ENCODE measurements at regions not wholly inside any gene's neighbourhood (a gene's known extent, or its start where the extent isn't known, plus 50 kb on each side); places are given as distances from the start of the nearest gene placed in this dataset.
"Not testable (repeated sequence)": the region's sequence is repeated elsewhere in the genome, so short reads cannot be mapped to it uniquely, and the experiment has no call there.

GRCh38 chr15:62649793-62650420, 392.6 kb upstream of the TPM1 start:
- no peak for DNase-seq

- DNase-seq = no peak
Observed at GRCh38 chr15:62653122-62653521, 389.4 kb upstream of the TPM1 start.

DNA sequence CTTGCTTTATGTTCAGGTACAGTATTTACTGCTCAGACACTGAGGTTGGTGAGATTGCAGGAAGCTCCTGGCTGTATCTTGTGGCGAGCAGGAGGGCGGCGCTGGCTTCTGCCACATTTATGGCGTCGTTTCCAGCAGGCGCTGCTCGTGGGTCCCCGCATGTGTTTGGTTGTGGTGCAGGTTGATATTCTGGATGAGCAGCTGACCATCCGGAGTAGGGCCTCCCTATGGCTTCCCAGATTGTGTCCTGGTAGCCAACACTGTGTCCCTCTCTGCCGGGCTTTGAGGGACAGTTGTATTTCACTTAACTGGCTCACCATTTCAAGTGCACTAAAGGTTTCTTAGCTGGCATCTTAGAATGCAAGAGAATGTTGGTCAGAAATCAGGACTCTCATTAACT, 386.5 kb upstream of the TPM1 start:
- no peak for DNase-seq

- DNase-seq = not testable (repeated sequence)
Observed at GRCh38 chr15:62657501-62657900, 385.0 kb upstream of the TPM1 start.

DNA sequence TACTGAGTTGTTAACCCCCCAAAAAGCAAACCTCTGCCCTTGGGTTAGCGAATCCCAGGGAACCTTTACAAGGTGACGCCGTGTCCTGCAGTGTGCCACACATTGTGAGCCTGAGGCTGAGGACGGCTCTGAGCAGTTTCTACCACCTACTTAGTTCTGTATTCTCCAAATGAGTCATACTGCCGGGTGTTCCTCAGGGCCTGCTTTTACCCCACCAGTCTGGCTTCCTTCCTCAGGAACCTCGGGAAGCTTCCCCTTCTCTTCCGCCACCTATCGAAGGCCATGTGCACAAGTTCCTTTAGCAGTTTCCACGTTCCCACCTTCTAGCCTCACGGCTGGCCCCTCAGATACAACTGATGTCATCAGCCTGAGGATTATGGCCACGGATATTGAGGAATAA, 384.0 kb upstream of the TPM1 start:
- DNase-seq = no peak

- DNase-seq = no peak
Observed at GRCh38 chr15:62663547-62663946, 379.0 kb upstream of the TPM1 start.

DNA sequence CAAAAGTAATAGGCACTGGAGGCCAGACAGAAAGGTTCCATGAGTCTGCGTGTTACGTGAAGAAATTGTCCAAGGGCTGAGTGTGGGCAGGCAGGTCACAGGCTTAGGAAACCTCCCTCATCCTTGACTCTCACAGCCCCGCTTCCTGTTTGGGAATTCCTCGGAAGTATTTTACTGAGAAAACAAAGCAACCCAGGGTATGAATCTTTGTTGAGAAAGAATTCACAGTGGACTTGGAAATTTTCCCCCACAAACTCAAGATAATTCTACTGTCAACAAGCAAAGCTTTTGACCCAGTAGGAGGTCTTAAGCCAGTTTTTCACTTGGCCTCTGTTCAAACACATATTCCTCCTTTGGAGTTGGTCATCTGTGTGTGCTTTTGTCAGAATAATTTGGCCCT, 377.1 kb upstream of the TPM1 start:
- no peak for DNase-seq

DNA sequence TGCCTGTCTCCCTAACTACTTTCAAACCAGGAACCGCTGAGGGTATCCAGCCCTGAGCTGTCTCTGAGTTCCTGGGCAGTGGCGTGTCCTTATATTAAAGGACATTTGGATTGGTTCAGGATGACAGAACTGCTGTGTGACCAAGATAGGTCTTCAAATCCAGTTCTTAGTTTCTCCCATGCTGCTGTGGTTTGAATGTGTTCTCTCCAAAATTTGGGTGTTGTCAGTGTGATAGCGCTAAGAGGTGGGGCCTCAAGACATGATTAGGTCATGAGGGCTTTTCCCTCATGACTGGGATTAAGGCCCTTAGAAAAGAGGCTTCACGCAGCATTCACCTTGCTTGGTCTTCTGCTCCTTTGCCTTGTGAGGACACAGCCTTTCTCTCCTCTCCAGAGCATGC, 376.5 kb upstream of the TPM1 start:
- no peak for DNase-seq

- DNase-seq = no peak
Observed at GRCh38 chr15:62672268-62672667, 370.3 kb upstream of the TPM1 start.

DNA sequence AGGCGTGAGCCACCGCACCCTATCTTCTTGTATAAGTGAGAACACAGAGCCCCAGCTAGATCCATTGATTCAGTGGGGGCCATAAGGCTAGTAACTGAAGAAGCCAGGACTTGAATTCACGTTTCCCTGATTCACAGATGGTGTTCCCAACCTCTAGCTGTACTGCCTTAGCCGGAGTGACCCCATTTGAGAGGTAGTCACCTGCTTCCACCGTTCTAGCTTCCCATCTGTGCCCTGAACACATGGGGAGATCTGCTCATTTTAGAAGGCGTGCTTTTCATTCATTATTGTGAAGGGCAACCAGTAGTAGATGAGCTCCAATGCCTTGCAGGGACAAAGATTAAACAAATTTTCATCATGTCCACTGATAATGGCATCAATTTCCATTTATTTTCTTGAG, 365.7 kb upstream of the TPM1 start:
- no peak for DNase-seq

DNA sequence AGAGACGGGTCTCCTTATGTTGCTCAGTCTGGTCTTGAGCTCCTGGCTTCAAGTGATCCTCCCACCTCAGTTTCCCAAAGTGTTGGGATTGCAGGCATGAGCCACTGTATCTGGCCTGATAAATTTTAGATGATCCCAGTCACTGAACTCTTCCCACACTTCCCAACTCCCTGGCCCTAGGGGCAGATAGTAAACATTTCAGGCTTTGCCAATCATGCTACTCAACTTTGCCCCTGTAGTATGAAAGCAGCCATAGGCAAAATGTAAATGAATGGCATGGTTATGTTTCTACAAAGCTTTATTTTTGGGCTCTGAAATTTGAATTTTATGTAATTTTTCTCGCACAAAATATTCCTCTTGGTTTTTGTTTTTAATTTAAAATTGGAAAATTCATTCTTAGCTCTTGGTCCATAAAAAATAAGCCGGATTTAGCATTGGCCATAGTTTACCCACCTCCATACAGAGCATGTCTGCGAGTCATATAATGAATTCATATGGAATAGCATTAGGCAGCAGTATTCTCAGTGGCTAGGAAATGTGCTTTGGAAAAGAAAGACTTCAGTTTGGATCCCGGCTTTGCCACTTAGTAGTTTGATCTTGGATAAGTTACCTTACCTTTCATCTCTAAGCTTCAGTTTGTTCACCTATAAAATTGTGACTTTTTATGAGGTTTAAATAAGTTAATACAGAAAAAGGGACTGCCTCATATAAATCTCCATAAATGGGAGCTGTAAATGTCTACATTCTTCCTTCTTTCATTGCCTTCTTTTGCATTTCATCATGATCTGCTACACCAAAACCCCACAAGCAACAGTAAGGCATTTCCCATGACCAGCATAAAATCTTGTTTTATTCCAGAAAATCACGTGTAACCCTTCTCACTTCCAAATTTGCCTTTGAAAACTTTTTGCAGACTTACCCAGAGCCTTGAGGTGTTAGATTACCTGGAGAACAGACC, 360.3 kb upstream of the TPM1 start:
- no peak for DNase-seq

DNA sequence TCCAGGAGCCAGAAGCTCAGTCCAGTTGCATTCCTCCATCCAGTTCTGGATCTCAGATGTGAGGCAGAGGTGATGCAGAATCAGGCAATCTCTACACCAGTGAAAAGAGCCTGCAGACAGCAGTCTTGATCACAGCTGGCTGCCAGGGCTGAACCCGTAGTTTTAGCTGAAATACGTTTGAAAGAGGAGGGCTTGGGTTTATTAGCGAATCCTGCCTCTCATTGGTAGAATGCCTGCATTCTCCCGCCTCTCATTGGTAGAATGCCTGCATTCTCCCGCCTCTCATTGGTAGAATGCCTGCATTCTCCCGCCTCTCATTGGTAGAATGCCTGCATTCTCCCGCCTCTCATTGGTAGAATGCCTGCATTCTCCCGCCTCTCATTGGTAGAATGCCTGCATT, 359.4 kb upstream of the TPM1 start:
- DNase-seq = not testable (repeated sequence)

DNA sequence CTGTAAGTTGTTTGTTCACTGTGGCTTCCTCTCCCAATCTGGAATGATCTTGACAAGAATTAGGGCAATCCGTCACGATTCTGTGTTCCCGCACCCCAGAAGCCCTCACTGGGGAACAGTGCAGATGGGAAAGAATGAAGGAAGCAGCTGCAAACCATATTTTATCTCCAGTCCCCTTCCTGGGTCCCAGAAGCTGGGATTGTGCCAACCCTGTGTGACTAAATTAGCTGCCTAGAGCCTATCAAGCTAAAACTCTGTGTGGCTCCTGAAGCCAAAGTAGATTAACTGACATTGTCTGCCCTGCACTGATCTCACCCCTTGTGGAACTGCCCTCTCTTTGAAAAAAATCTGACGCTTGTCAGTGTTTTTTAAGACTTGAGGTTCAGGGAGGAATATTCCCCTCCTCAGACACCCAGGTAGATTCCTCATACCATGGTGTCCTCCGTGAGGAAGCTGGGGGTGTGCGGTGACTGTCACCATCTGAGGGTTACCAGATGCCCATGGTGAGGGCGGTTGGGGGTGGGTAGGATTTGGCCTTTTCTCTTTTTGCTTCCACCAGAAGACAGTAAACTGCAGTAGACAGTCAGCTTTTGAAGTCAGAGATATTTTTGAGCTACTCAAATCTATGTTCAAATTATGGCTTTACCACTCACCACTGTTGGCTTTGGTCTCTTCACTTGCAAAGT, 358.3 kb upstream of the TPM1 start:
- DNase-seq = no peak

- no peak for DNase-seq
Observed at GRCh38 chr15:62691008-62691407, 351.5 kb upstream of the TPM1 start.

DNA sequence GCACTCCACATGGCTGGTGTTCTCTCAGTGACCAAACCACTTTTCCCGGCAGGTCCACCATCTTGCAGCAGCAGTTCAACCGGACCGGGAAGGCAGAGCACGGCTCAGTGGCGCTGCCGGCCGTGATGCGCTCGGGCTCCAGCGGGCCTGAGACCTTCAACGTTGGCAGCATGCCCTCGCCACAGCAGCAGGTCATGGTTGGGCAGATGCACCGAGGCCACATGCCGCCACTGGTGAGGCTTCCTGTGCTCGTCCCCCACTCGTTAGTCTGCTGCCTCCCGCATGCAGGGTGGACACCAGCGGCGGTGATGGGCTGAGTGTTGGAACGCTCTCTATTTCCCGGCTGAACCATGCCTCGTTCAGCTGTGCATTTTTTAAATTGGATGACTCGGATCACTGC, 344.9 kb upstream of the TPM1 start:
- DNase-seq = no peak

GRCh38 chr15:62698646-62699045, 343.9 kb upstream of the TPM1 start:
- DNase-seq = no peak

GRCh38 chr15:62706317-62706716, 336.2 kb upstream of the TPM1 start:
- no peak for DNase-seq

DNA sequence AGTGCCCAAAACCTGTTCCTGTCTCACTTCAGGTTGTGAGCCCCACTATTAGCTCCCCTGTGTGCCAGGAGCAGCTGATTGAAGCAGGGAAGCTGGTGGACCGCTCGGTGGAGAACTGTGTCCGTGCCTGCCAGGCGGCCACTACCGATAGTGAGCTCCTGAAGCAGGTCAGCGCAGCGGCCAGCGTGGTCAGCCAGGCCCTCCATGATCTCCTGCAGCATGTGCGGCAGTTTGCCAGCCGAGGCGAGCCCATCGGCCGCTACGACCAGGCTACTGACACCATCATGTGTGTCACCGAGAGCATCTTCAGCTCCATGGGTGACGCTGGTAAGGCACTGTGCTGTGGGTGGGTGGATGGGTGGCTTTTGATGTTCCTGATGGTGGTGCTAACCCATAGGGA, 334.1 kb upstream of the TPM1 start:
- no peak for DNase-seq

GRCh38 chr15:62709261-62709660, 333.3 kb upstream of the TPM1 start:
- DNase-seq = no peak

GRCh38 chr15:62711691-62712454, 330.7 kb upstream of the TPM1 start:
- DNase-seq = no peak

DNA sequence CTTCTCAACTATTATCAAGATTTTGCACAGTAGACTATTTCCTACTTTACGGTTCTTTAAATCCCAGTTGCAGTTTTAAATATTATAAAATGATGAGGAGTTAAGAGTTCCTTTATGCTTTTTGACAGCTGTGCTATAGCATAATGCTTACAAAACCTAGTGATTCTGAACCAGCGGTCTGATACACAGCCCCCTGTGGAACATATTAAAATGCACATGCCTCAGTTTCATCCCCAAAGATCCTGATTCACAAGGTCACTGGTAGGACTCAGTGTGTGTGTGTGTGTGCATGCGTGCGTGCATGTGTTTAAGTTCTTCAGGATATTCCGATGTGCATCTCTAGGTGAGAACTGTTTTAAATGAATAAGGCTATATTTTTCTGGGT, 330.1 kb upstream of the TPM1 start:
- DNase-seq = no peak

- DNase-seq = no peak
Observed at GRCh38 chr15:62715946-62716345, 326.6 kb upstream of the TPM1 start.

- DNase-seq = no peak
Observed at GRCh38 chr15:62717496-62717895, 325.1 kb upstream of the TPM1 start.
